ENCODE measurements at regions not wholly inside any gene's neighbourhood (a gene's known extent, or its start where the extent isn't known, plus 50 kb on each side); places are given as distances from the start of the nearest gene placed in this dataset.

GRCh38 chr17:5747964-5748363 lies 163.7 kb upstream of the NLRP1 start:
- Histone ChIP-seq H3K4me2 (ENCODE audit: insufficient read depth, insufficient read length, low read length) (no peak overlapping the region), H3K79me2 (ENCODE audit: insufficient read depth, low read length) (no peaks in the 10 kb centered on the region), H4K91ac (ENCODE audit: insufficient read length, low read depth, low read length) (no peak overlapping the region), H4K8ac (replicated peaks; ENCODE audit: insufficient read length, low read depth, low read length) (no peak overlapping the region), H2BK15ac (ENCODE audit: low read depth, low read length) (no peak overlapping the region), H3K79me1 (ENCODE audit: insufficient read depth, low read depth, low read length, poor library complexity, severe bottlenecking) (no peaks in the 10 kb centered on the region), H3K9ac (ENCODE audit: extremely low read depth, insufficient read length, low read length) (no peak overlapping the region), H4K5ac (ENCODE audit: insufficient read length, low read depth, low read length) (no peak overlapping the region), H3K18ac (ENCODE audit: insufficient read length, low read depth, low read length) (no peak overlapping the region), H2AK5ac (ENCODE audit: insufficient read length, low read length) (no peak overlapping the region), H3K4ac (ENCODE audit: low read depth, low read length) (no peak overlapping the region), H3K27ac (ENCODE audit: insufficient read length, low read depth, low read length) (no peak overlapping the region), H4K20me1 (ENCODE audit: control insufficient read depth, insufficient read depth, insufficient read length) (no peaks in the 10 kb centered on the region), H3K23ac (ENCODE audit: insufficient read length, low read depth, low read length) (no peak overlapping the region), H2AFZ (ENCODE audit: low read length) (no peak overlapping the region), H3T11ph (ENCODE audit: low read length) (no peak overlapping the region), H3K14ac (ENCODE audit: insufficient read depth, low read length) (no peak overlapping the region; the same call in 1 of the 2 replicates), H3K27me3 (ENCODE audit: insufficient read depth, low read length) (no peaks in the 10 kb centered on the region), H2BK12ac (ENCODE audit: insufficient read length, low read depth, low read length) (no peak overlapping the region), H3K4me1 (ENCODE audit: insufficient read depth, low read length) (no peaks in the 10 kb centered on the region), H3K56ac (ENCODE audit: insufficient read length, low read depth, low read length) (no peak overlapping the region), H2BK5ac (ENCODE audit: insufficient read length, low read length) (no peak overlapping the region), H3K9me3 (ENCODE audit: control insufficient read depth, low read depth, low read length) (no peaks in the 10 kb centered on the region), H3K23me2 (ENCODE audit: insufficient read length, low read depth, low read length, poor library complexity, severe bottlenecking) (no peaks in the 10 kb centered on the region), H2BK20ac (ENCODE audit: low read depth, low read length, poor library complexity, severe bottlenecking) (no peak overlapping the region), H2BK120ac (ENCODE audit: low read depth, low read length, poor library complexity, severe bottlenecking) (no peak overlapping the region)
- Mint-ChIP-seq H3K27me3 (ENCODE audit: low read depth) (peaks cover 2% of the 10 kb centered on the region), H3K36me3 (ENCODE audit: insufficient read depth in 1 of 3, low read depth in 3 of 3) (no peaks in the 10 kb centered on the region), H3K9me3 (no peaks in the 10 kb centered on the region; a peak in 1 of 5 replicates), H3K27ac (no peak overlapping the region), H3K4me1 (no peaks in the 10 kb centered on the region), H3K4me3 (no peak overlapping the region)
- DNase-seq, result no peak
- WGBS (ENCODE audit: extremely low coverage, insufficient read length, low lambda C conversion rate), result no CpG with 5 or more reads among the region's 4 CpGs
- TF ChIP-seq CTCF (conservative IDR thresholded peaks at IDR 0.05), result no peak
